Erythroblast (primary cell): ENCODE measurements at regions not wholly inside any gene's neighbourhood (a gene's known extent, or its start where the extent isn't known, plus 50 kb on each side); places are given as distances from the start of the nearest gene placed in this dataset.

Source experiments
- GATA1 ChIP-seq: IDR thresholded peaks from 2 replicates; pipeline ENCODE4 v1.6.1; 2011; ENCODE audit warnings: low read depth, mild to moderate bottlenecking, control low read depth, low read length, moderate library complexity
- POLR2A ChIP-seq: IDR thresholded peaks from 2 replicates; pipeline ENCODE4 v1.6.1; 2011; ENCODE audit warnings: mild to moderate bottlenecking, low read length

DNA sequence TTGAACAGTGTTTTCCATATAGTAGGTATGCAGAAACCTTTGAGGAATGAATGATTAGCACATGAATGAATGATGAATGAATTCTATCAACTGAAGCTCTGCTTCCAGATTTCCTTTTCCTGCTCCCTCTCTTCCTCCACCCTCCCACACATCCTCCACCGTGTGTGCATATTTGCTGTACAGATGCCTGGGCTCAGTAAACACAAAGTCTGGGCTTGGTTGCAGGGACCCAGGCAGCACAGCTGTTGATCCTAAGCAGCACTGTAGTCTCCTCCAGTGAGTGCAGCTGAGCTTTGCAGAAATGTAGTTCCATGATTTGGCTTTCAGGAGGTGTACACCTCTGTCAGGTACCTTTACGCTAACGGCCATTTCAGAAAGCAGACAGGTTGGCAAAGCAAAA lies 611.7 kb downstream of the NUF2 start:
- no peak for TF ChIP-seq POLR2A
- no peak for TF ChIP-seq GATA1
